PC-9 (cell line): ENCODE measurements at regions not wholly inside any gene's neighbourhood (a gene's known extent, or its start where the extent isn't known, plus 50 kb on each side); places are given as distances from the start of the nearest gene placed in this dataset.

Experiments used
- BruUV-seq: library from RNA; stranded (reverse); fragments of 400-500 nt; replicated peaks from 2 replicates; lab custom pipeline; 2021; lab: Mats Ljungman, UMichigan
- CTCF ChIA-PET: fragments of 300-600 bp; sonication (Branson Sonifier 250); formaldehyde crosslinking; loops from one replicate; lab custom pipeline; 2022; ENCODE audit warnings: antibody characterized with exemption; lab: Charles Lee
- POLR2A ChIA-PET: fragments of 300-600 bp; sonication (Branson Sonifier 250); formaldehyde crosslinking; loops from one replicate; lab custom pipeline; 2022; ENCODE audit warnings: antibody characterized with exemption; ENCODE audit not compliant: unreplicated experiment; lab: Charles Lee
- DNase-seq, 2 experiments: peaks; one replicate each; pipeline versions ENCODE4 v3.0.0 to v3.0.0-alpha.2; 2015 to 2022; ENCODE audit warnings: mixed read lengths in 1 of 2
- H2AFZ ChIP-seq: fragments of 200-600 bp; sonication (generic); 2 replicates; pipeline ENCODE4 v1.8.1; 2017; ENCODE audit warnings: antibody characterized with exemption
- H3F3A ChIP-seq: fragments of 200-600 bp; sonication (generic); 2 replicates; pipeline ENCODE4 v1.8.1; 2017; ENCODE audit warnings: antibody characterized with exemption, mild to moderate bottlenecking, low read depth; ENCODE audit not compliant: insufficient read depth
- H3K27ac ChIP-seq: fragments of 200-600 bp; sonication (generic); 2 replicates; pipeline ENCODE4 v1.6.1; 2016; ENCODE audit warnings: mixed run types
- H3K27me3 ChIP-seq: fragments of 200-600 bp; sonication (generic); 2 replicates; pipeline ENCODE4 v1.6.1; 2016; ENCODE audit warnings: low read depth, mixed run types; ENCODE audit not compliant: insufficient read depth
- H3K36me3 ChIP-seq: fragments of 200-600 bp; sonication (generic); 2 replicates; pipeline ENCODE4 v1.6.1; 2016; ENCODE audit warnings: low read depth, mixed run types
- H3K4me1 ChIP-seq: fragments of 200-600 bp; sonication (generic); replicated peaks from 2 replicates; pipeline ENCODE4 v1.6.1; 2016; ENCODE audit warnings: mixed run types; ENCODE audit not compliant: insufficient read depth
- H3K4me2 ChIP-seq: fragments of 200-600 bp; sonication (generic); 2 replicates; pipeline ENCODE4 v1.6.1; 2017; ENCODE audit warnings: mixed run types
- H3K4me3 ChIP-seq: fragments of 200-600 bp; sonication (generic); 2 replicates; pipeline ENCODE4 v1.6.1; 2016; ENCODE audit warnings: mixed run types
- H3K79me2 ChIP-seq: fragments of 200-600 bp; sonication (generic); 2 replicates; pipeline ENCODE4 v1.6.1; 2017; ENCODE audit warnings: low read depth, mixed run types
- H3K9me2 ChIP-seq: fragments of 200-600 bp; sonication (generic); 2 replicates; pipeline ENCODE4 v1.8.1; 2017; ENCODE audit warnings: mild to moderate bottlenecking; ENCODE audit not compliant: insufficient read depth
- H3K9me3 ChIP-seq: fragments of 200-600 bp; sonication (generic); 2 replicates; pipeline ENCODE4 v1.8.1; 2016; ENCODE audit warnings: low read depth; ENCODE audit not compliant: insufficient read depth
- H4K20me1 ChIP-seq: fragments of 200-600 bp; sonication (generic); 2 replicates; pipeline ENCODE4 v1.8.1; 2017; ENCODE audit not compliant: insufficient read depth
- CTCF ChIP-seq: fragments of 200-600 bp; sonication (generic); conservative IDR thresholded peaks from 2 replicates; pipeline ENCODE4 v1.6.1; 2017; ENCODE audit warnings: mixed run types, antibody characterized with exemption, mild to moderate bottlenecking, moderate library complexity
- EZH2 ChIP-seq: fragments of 200-600 bp; sonication (generic); IDR thresholded peaks from 2 replicates; pipeline ENCODE4 v1.8.0; 2017; ENCODE audit warnings: antibody characterized with exemption, low read depth
- intact Hi-C: fragments of 100-400 bp; cut with micrococcal nuclease; formaldehyde crosslinking; loops from one replicate; pipeline ENCODE4 v1.10.0; 2022; ENCODE audit not compliant: unreplicated experiment

GRCh38 chr16:73390936-73391335 lies 343.0 kb upstream of the ZFHX3 start:
- no peak overlapping the region for H2AFZ ChIP-seq
- H3K36me3 ChIP-seq: no peaks in the 10 kb centered on the region
- H3F3A ChIP-seq: no peaks in the 10 kb centered on the region
- ChIA-PET CTCF (no interaction called here), POLR2A (no interaction called here)
- H3K79me2 ChIP-seq: no peaks in the 10 kb centered on the region
- BruUV-seq: no TSS peak
- intact Hi-C loops: no loop called here
- TF ChIP-seq EZH2 (no peak), CTCF (no peak)
- H3K4me2 ChIP-seq: no peak overlapping the region
- H3K27ac ChIP-seq: no peak overlapping the region
- no peak for DNase-seq
- peaks cover 62% of the 10 kb centered on the region for H3K27me3 ChIP-seq
- 0 out of 2 replicates have a peak, but pooled peaks cover 2% of the 10 kb centered on the region for H4K20me1 ChIP-seq
- H3K9me3 ChIP-seq: no peaks in the 10 kb centered on the region
- H3K4me1 ChIP-seq: no peaks in the 10 kb centered on the region
- H3K4me3 ChIP-seq: no peak overlapping the region
- no peaks in the 10 kb centered on the region for H3K9me2 ChIP-seq

GRCh38 chr16:73390491-73390890 lies 342.6 kb upstream of the ZFHX3 start:
- DNase-seq: no peak
- H4K20me1 ChIP-seq: no peaks in the 10 kb centered on the region
- no peak overlapping the region for H3K4me3 ChIP-seq
- H3K9me2 ChIP-seq: no peaks in the 10 kb centered on the region
- H3K27ac ChIP-seq: no peak overlapping the region
- no TSS peak for BruUV-seq
- CTCF ChIA-PET: no interaction called here
- POLR2A ChIA-PET: no interaction called here
- no peaks in the 10 kb centered on the region for H3K36me3 ChIP-seq
- H2AFZ ChIP-seq: no peak overlapping the region
- H3K9me3 ChIP-seq: no peaks in the 10 kb centered on the region
- no peaks in the 10 kb centered on the region for H3F3A ChIP-seq
- H3K4me1 ChIP-seq: no peaks in the 10 kb centered on the region
- H3K79me2 ChIP-seq: no peaks in the 10 kb centered on the region
- TF ChIP-seq EZH2 (no peak), CTCF (no peak)
- intact Hi-C loops: no loop called here
- H3K4me2 ChIP-seq: no peak overlapping the region
- H3K27me3 ChIP-seq: peaks cover 63% of the 10 kb centered on the region

GRCh38 chr16:73389085-73389484 lies 341.2 kb upstream of the ZFHX3 start:
- Histone ChIP-seq H4K20me1 (no peaks in the 10 kb centered on the region), H3K4me2 (no peak overlapping the region), H3K27me3 (peaks cover 77% of the 10 kb centered on the region), H2AFZ (no peak overlapping the region), H3K36me3 (no peaks in the 10 kb centered on the region), H3K9me3 (no peaks in the 10 kb centered on the region), H3F3A (no peaks in the 10 kb centered on the region), H3K4me1 (no peaks in the 10 kb centered on the region), H3K9me2 (no peaks in the 10 kb centered on the region), H3K4me3 (no peak overlapping the region), H3K79me2 (no peaks in the 10 kb centered on the region), H3K27ac (no peak overlapping the region)
- intact Hi-C loops: no loop called here
- CTCF ChIA-PET: no interaction called here
- DNase-seq: no peak
- POLR2A ChIA-PET: no interaction called here
- TF ChIP-seq CTCF: no peak
- TF ChIP-seq EZH2: no peak
- BruUV-seq: no TSS peak
